ENCODE measurements at regions not wholly inside any gene's neighbourhood (a gene's known extent, or its start where the extent isn't known, plus 50 kb on each side); places are given as distances from the start of the nearest gene placed in this dataset.

- TF ChIP-seq GABPA (IDR thresholded peaks at IDR 0.05; ENCODE audit: low read depth) = no peak
- TF ChIP-seq SPI1 (IDR thresholded peaks at IDR 0.05; ENCODE audit: borderline replicate concordance, low read depth) = no peak
- no peak for TF ChIP-seq CTCF (IDR thresholded peaks at IDR 0.05; ENCODE audit: insufficient read depth, low read length)
- no peak for TF ChIP-seq POLR2AphosphoS5 (IDR thresholded peaks at IDR 0.05; ENCODE audit: low read depth)
- no peak for TF ChIP-seq REST (IDR thresholded peaks at IDR 0.05; ENCODE audit: insufficient replicate concordance, low read depth)
- no peak for DNase-seq (ENCODE audit: low read depth in 1 of 2, low spot score in 1 of 2)
- H3K27me3 ChIP-seq (ENCODE audit: insufficient read depth, poor library complexity, severe bottlenecking) = no peaks in the 10 kb centered on the region
Measured at GRCh38 chr4:19047279-19047880, 1025.8 kb upstream of the LCORL start.

GRCh38 chr4:19039816-19040215, 1018.3 kb upstream of the LCORL start:
- Histone ChIP-seq H3K27me3 (ENCODE audit: insufficient read depth, poor library complexity, severe bottlenecking) (no peaks in the 10 kb centered on the region), H3K4me3 (replicated peaks; ENCODE audit: insufficient read depth, low read length) (no peak overlapping the region), H3K27ac (replicated peaks) (no peak overlapping the region)
- TF ChIP-seq POLR2AphosphoS5 (IDR thresholded peaks at IDR 0.05; ENCODE audit: low read depth) (no peak), GABPA (IDR thresholded peaks at IDR 0.05; ENCODE audit: low read depth) (no peak), CTCF (IDR thresholded peaks at IDR 0.05; ENCODE audit: insufficient read depth, low read length) (no peak), SPI1 (IDR thresholded peaks at IDR 0.05; ENCODE audit: borderline replicate concordance, low read depth) (no peak), REST (IDR thresholded peaks at IDR 0.05; ENCODE audit: insufficient replicate concordance, low read depth) (no peak)
- DNase-seq (ENCODE audit: low read depth in 1 of 2, low spot score in 1 of 2) = no peak

More at GRCh38 chr4:19047279-19047880, 1025.8 kb upstream of the LCORL start:
- H3K27ac ChIP-seq (replicated peaks) = no peak overlapping the region
- H3K4me3 ChIP-seq (replicated peaks; ENCODE audit: insufficient read depth, low read length) = no peak overlapping the region

GRCh38 chr4:19038231-19038630, 1016.7 kb upstream of the LCORL start:
- Histone ChIP-seq H3K4me3 (replicated peaks; ENCODE audit: insufficient read depth, low read length) (no peak overlapping the region), H3K27me3 (ENCODE audit: insufficient read depth, poor library complexity, severe bottlenecking) (no peaks in the 10 kb centered on the region), H3K27ac (replicated peaks) (no peak overlapping the region)
- DNase-seq (ENCODE audit: low read depth in 1 of 2, low spot score in 1 of 2) = no peak
- TF ChIP-seq POLR2AphosphoS5 (IDR thresholded peaks at IDR 0.05; ENCODE audit: low read depth) (no peak), REST (IDR thresholded peaks at IDR 0.05; ENCODE audit: insufficient replicate concordance, low read depth) (no peak), CTCF (IDR thresholded peaks at IDR 0.05; ENCODE audit: insufficient read depth, low read length) (no peak), GABPA (IDR thresholded peaks at IDR 0.05; ENCODE audit: low read depth) (no peak), SPI1 (IDR thresholded peaks at IDR 0.05; ENCODE audit: borderline replicate concordance, low read depth) (no peak)

All from HL-60 (cell line).